Colonic mucosa (tissue), 4 donors: ENCODE measurements at regions not wholly inside any gene's neighbourhood (a gene's known extent, or its start where the extent isn't known, plus 50 kb on each side); places are given as distances from the start of the nearest gene placed in this dataset.

Source experiments
- DNase-seq: peaks from one replicate; pipeline ENCODE4 v3.0.0-alpha.2; 2020
- H3K27ac ChIP-seq: fragments of 200-600 bp; one replicate; pipeline ENCODE4 v1.8.0; 2021
- H3K27me3 ChIP-seq: fragments of 200-600 bp; one replicate; pipeline ENCODE4 v1.8.0; 2021
- H3K36me3 ChIP-seq: fragments of 200-600 bp; one replicate; pipeline ENCODE4 v1.8.0; 2021
- H3K4me1 ChIP-seq: fragments of 200-600 bp; one replicate; pipeline ENCODE4 v1.8.0; 2021; ENCODE audit warnings: mild to moderate bottlenecking
- H3K4me3 ChIP-seq: fragments of 200-600 bp; one replicate; pipeline ENCODE4 v1.8.0; 2021
- H3K9ac ChIP-seq, 2 donors: one replicate each; pipeline ENCODE4 v1.7.0; 2013; ENCODE audit warnings: control low read depth in 2 of 2, low read depth in 2 of 2, low read length in 2 of 2
- H3K9me3 ChIP-seq: fragments of 200-600 bp; one replicate; pipeline ENCODE4 v1.8.0; 2021
- intact Hi-C: fragments of 100-400 bp; cut with DNase I; formaldehyde crosslinking; loops from one replicate; pipeline ENCODE4 v1.14.1; 2022
- TF ChIP-seq, protein P1 (sequence below): fragments of 200-600 bp; IDR thresholded peaks from one replicate; pipeline ENCODE4 v1.8.0; 2022; ENCODE audit warnings: antibody characterized with exemption, mild to moderate bottlenecking
- donor health status: healthy.
- donor health status: DM: no; HTN: no; CAD: no.
- donor health status: DM: no; HTN: no; CAD: no.

- H3K4me1 ChIP-seq: no peaks in the 10 kb centered on the region
- no peaks in the 10 kb centered on the region for H3K36me3 ChIP-seq
- TF ChIP-seq, protein P1, sequence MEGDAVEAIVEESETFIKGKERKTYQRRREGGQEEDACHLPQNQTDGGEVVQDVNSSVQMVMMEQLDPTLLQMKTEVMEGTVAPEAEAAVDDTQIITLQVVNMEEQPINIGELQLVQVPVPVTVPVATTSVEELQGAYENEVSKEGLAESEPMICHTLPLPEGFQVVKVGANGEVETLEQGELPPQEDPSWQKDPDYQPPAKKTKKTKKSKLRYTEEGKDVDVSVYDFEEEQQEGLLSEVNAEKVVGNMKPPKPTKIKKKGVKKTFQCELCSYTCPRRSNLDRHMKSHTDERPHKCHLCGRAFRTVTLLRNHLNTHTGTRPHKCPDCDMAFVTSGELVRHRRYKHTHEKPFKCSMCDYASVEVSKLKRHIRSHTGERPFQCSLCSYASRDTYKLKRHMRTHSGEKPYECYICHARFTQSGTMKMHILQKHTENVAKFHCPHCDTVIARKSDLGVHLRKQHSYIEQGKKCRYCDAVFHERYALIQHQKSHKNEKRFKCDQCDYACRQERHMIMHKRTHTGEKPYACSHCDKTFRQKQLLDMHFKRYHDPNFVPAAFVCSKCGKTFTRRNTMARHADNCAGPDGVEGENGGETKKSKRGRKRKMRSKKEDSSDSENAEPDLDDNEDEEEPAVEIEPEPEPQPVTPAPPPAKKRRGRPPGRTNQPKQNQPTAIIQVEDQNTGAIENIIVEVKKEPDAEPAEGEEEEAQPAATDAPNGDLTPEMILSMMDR: no peak
- intact Hi-C loops: no loop called here
- no peak overlapping the region for H3K9ac ChIP-seq
- no peak overlapping the region for H3K27ac ChIP-seq
- H3K4me3 ChIP-seq: no peak overlapping the region
- H3K27me3 ChIP-seq: no peaks in the 10 kb centered on the region
- no peak for DNase-seq
- H3K9me3 ChIP-seq: no peaks in the 10 kb centered on the region
These were observed 87.6 kb upstream of the MBNL2 start for GRCh38 chr13:97134364-97135095.

DNA sequence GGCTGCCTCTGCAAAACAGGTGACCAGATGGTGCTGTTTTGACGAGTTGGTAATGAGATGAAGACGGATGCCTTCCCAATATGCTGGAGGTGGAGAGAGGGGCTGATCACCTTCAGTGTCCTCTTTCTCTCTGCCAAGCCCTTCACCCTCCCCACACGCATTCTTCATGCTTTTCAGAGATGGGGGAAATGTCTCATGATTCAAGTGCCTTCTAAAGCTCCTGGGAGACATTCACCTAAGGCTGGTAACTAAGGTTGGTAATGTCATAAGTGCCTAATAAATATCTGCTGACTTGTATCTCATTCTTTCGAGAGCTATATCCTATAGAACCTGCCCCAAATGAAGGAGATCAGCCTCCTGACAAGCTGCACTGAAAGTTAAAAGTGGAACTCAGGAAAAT lies 86.2 kb upstream of the MBNL2 start:
- DNase-seq: no peak
- intact Hi-C loops: no loop called here
- TF ChIP-seq, protein P1: no peak
- H3K4me1 ChIP-seq: no peaks in the 10 kb centered on the region
- H3K27ac ChIP-seq: no peak overlapping the region
- no peaks in the 10 kb centered on the region for H3K9me3 ChIP-seq
- no peak overlapping the region for H3K4me3 ChIP-seq
- H3K36me3 ChIP-seq: no peaks in the 10 kb centered on the region
- no peak overlapping the region for H3K9ac ChIP-seq
- no peaks in the 10 kb centered on the region for H3K27me3 ChIP-seq

DNA sequence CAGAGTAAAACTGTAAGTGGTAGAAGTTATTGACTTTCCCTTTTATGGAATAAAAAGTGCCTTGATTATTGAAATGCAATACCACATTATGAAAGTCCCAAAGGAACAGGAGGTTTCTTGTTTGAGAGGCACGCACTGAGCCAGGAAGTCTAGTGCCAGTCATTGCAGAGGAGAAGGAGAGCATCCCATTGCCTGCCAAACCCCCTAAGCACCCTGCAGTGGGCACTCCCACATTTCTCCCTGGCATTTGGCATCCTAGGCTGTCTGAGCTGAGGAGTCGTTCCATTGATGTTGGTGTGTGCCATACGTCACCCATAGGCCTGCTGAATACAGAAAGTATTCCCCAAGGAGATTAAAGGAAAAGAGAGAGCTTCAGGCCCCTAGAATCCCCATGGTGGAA lies 85.7 kb upstream of the MBNL2 start:
- intact Hi-C loops: no loop called here
- TF ChIP-seq, protein P1: no peak
- Histone ChIP-seq H3K9me3 (no peaks in the 10 kb centered on the region), H3K27me3 (no peaks in the 10 kb centered on the region), H3K4me1 (no peaks in the 10 kb centered on the region), H3K27ac (no peak overlapping the region), H3K9ac (no peak overlapping the region), H3K36me3 (no peaks in the 10 kb centered on the region), H3K4me3 (no peak overlapping the region)
- no peak for DNase-seq

DNA sequence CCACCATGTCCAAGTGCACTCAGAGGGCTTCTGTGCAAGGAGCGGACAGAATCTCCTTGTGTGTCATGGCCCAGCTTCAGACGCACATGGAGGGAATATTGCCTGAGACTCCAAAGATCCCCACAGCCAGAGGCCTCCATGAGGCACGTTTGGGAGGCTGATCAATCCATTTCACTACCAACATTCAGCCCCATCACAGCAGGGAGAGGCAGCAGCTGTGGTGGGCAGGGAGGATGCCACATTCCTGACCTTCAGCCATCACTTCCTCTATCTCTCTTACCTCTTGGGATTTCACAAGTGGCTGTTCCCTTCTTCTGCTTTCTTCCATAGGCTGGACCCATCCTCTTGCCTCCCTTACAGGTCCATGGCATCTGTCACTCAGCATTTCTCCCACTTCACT lies 82.4 kb upstream of the MBNL2 start:
- TF ChIP-seq, protein P1: no peak
- intact Hi-C loops: no loop called here

GRCh38 chr13:97140131-97140530 lies 82.0 kb upstream of the MBNL2 start:
- H3K36me3 ChIP-seq: no peaks in the 10 kb centered on the region
- H3K9ac ChIP-seq: no peak overlapping the region
- no peaks in the 10 kb centered on the region for H3K9me3 ChIP-seq
- H3K4me3 ChIP-seq: no peak overlapping the region
- TF ChIP-seq, protein P1: no peak
- H3K27me3 ChIP-seq: no peaks in the 10 kb centered on the region
- intact Hi-C loops: no loop called here
- peak overlapping the region; percentile 77 for H3K27ac ChIP-seq
- H3K4me1 ChIP-seq: no peaks in the 10 kb centered on the region
- no peak for DNase-seq

More for the DNA sequence above, 82.4 kb upstream of the MBNL2 start:
- Histone ChIP-seq H3K4me3 (no peak overlapping the region), H3K36me3 (no peaks in the 10 kb centered on the region), H3K9me3 (no peaks in the 10 kb centered on the region), H3K27ac (no peak overlapping the region), H3K9ac (no peak overlapping the region), H3K4me1 (no peaks in the 10 kb centered on the region), H3K27me3 (no peaks in the 10 kb centered on the region)
- no peak for DNase-seq
